ENCODE measurements at regions not wholly inside any gene's neighbourhood (a gene's known extent, or its start where the extent isn't known, plus 50 kb on each side); places are given as distances from the start of the nearest gene placed in this dataset.

DNA sequence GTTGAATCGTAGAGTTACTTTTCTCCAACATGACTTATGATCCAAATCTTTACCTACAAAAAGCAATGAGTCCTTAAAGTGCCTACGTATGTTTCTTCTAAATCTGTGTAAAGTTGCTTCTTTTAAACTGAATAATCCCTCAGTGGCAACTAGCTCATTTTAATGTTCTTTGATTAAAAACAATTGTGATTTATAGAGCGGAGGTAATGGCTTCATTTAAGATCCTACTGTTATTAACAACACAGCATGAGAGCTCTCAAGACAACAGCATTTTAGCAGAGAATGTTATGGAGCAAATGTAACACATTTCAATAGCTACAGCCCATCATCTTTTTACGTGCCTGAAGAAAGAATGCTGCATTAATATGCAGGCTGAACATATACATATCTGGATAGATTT, 55.3 kb upstream of the VGLL3 start:
- no peaks in the 10 kb centered on the region for H3K4me1 ChIP-seq
- no peaks in the 10 kb centered on the region for H3K9me3 ChIP-seq
- no peak for DNase-seq (ENCODE audit: low spot score)
- H3K27me3 ChIP-seq, result no peaks in the 10 kb centered on the region
- no peak overlapping the region for H3K4me3 ChIP-seq
- no peaks in the 10 kb centered on the region for H3K36me3 ChIP-seq
- H3K27ac ChIP-seq, result no peak overlapping the region
- TF ChIP-seq, protein P1, sequence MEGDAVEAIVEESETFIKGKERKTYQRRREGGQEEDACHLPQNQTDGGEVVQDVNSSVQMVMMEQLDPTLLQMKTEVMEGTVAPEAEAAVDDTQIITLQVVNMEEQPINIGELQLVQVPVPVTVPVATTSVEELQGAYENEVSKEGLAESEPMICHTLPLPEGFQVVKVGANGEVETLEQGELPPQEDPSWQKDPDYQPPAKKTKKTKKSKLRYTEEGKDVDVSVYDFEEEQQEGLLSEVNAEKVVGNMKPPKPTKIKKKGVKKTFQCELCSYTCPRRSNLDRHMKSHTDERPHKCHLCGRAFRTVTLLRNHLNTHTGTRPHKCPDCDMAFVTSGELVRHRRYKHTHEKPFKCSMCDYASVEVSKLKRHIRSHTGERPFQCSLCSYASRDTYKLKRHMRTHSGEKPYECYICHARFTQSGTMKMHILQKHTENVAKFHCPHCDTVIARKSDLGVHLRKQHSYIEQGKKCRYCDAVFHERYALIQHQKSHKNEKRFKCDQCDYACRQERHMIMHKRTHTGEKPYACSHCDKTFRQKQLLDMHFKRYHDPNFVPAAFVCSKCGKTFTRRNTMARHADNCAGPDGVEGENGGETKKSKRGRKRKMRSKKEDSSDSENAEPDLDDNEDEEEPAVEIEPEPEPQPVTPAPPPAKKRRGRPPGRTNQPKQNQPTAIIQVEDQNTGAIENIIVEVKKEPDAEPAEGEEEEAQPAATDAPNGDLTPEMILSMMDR (IDR thresholded peaks at IDR 0.05), result no peak

DNA sequence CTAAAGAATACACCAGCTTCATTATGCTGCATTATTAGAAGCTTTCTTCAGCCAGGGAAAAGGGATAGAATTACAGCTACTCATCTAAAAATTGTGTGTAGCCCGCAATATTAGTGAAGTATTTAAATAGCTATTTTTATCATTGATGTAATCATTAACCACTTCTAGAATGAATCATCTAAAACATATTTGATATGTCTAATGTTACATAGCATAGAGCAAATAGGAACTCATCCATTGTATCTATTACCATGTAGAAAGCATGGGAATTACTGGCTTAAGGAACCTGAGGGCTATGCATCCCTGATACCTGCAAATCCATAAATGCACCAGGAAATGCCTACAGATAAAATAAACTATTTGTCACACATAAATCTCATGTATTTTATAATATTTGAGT, 54.5 kb upstream of the VGLL3 start:
- Histone ChIP-seq H3K36me3 (no peaks in the 10 kb centered on the region), H3K27me3 (no peaks in the 10 kb centered on the region), H3K9me3 (no peaks in the 10 kb centered on the region), H3K27ac (no peak overlapping the region), H3K4me1 (no peaks in the 10 kb centered on the region), H3K4me3 (no peak overlapping the region)
- DNase-seq (ENCODE audit: low spot score), result no peak
- TF ChIP-seq, protein P1 (IDR thresholded peaks at IDR 0.05), result no peak

DNA sequence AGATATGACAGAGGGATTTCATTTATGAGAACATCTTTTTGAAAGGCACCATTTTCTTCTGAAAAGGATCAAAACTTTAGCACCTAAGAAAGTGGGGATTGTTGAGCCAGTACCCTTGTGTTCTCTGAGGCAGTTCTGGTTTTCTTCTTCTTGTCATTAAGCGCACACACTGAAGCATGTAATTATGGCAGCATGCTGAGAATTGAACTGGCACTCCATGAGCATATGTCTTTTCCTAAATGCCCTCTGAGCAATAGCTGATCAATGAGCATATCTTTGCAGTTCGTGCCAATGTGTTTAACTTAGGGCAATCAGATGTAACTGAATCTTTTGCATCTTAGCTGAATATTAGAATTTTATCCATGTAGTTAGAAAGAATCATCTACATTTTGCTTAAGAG, 53.9 kb upstream of the VGLL3 start:
- no peak for DNase-seq (ENCODE audit: low spot score)
- H3K4me3 ChIP-seq, result no peak overlapping the region
- TF ChIP-seq, protein P1 (IDR thresholded peaks at IDR 0.05), result no peak
- no peaks in the 10 kb centered on the region for H3K27me3 ChIP-seq
- H3K4me1 ChIP-seq, result no peaks in the 10 kb centered on the region
- no peaks in the 10 kb centered on the region for H3K36me3 ChIP-seq
- no peaks in the 10 kb centered on the region for H3K9me3 ChIP-seq
- H3K27ac ChIP-seq, result no peak overlapping the region

DNA sequence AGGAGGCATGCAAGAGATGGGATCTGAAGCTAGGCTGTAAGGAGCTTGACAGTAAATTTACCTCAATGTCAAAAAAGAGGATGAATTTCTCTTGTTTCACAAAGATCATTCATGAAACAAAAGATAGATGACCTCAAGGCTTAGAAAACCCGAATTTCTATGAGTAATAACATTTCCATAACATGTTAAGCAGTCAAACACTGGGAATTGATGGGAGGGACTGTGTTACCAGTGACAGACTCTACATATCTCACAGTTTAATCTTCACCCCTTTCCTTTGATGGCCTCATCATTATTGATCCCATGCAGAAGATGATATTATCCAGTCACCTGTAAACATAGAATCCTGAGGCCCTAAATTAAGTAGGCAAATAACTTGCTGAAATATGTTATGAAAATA, 53.5 kb upstream of the VGLL3 start:
- Histone ChIP-seq H3K9me3 (no peaks in the 10 kb centered on the region), H3K27me3 (no peaks in the 10 kb centered on the region), H3K27ac (no peak overlapping the region), H3K4me3 (no peak overlapping the region), H3K36me3 (no peaks in the 10 kb centered on the region), H3K4me1 (no peaks in the 10 kb centered on the region)
- TF ChIP-seq, protein P1 (IDR thresholded peaks at IDR 0.05), result no peak
- DNase-seq (ENCODE audit: low spot score), result no peak

DNA sequence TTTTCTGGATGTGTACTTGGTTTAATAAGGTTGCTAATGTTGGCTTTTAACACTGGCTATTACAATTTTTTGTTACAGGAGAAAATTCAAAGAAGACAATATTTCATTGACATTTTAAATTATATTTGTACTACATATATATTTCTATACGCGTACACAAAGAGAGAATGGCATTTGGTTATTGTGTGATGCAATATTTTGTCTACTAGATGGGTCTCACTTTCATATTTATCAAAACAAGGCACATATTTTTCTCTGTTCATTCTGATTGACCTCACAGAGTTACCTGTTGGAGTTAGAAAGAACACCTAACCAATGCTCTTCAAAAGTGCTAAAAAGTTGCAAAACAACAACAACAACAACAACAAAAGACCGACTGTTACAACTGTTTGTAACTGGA, 50.2 kb upstream of the VGLL3 start:
- Histone ChIP-seq H3K4me1 (no peaks in the 10 kb centered on the region), H3K9me3 (no peaks in the 10 kb centered on the region), H3K27ac (no peak overlapping the region), H3K4me3 (no peak overlapping the region), H3K36me3 (no peaks in the 10 kb centered on the region), H3K27me3 (no peaks in the 10 kb centered on the region)
- TF ChIP-seq, protein P1 (IDR thresholded peaks at IDR 0.05), result no peak
- no peak for DNase-seq (ENCODE audit: low spot score)

All from right atrium auricular region (tissue), 2 donors.